Nephron (organoid): ENCODE measurements at regions not wholly inside any gene's neighbourhood (a gene's known extent, or its start where the extent isn't known, plus 50 kb on each side); places are given as distances from the start of the nearest gene placed in this dataset.

Experiments used
- H3K27ac Mint-ChIP-seq, 3 experiments: 2 replicates each; pipeline ENCODE4 v1.8.0; 2020; ENCODE audit warnings: mixed read lengths in 3 of 3, mild to moderate bottlenecking in 2 of 3, moderate library complexity in 1 of 3
- H3K27me3 Mint-ChIP-seq: 2 replicates; pipeline ENCODE4 v1.8.0; 2021; ENCODE audit warnings: low read depth, mild to moderate bottlenecking, moderate library complexity, mixed read lengths
- H3K36me3 Mint-ChIP-seq: 2 replicates; pipeline ENCODE4 v1.8.0; 2020; ENCODE audit warnings: low read depth, mixed read lengths
- H3K4me1 Mint-ChIP-seq: 2 replicates; pipeline ENCODE4 v1.8.0; 2020; ENCODE audit warnings: mixed read lengths
- H3K4me3 Mint-ChIP-seq, 3 experiments: 2 replicates each; pipeline ENCODE4 v1.8.0; 2020; ENCODE audit warnings: mild to moderate bottlenecking in 3 of 3, mixed read lengths in 3 of 3, moderate library complexity in 2 of 3
- H3K9me3 Mint-ChIP-seq: 2 replicates; pipeline ENCODE4 v1.8.0; 2020; ENCODE audit warnings: mixed read lengths
- TF ChIP-seq, protein P1 (sequence below), 3 experiments: fragments of 200-600 bp; sonication (generic); IDR thresholded peaks; one replicate each; pipeline ENCODE4 v1.5.0; 2021; ENCODE audit warnings: antibody characterized with exemption in 3 of 3; ENCODE audit not compliant: unreplicated experiment in 3 of 3

GRCh38 chr12:43158126-43158525 lies 393.9 kb downstream of the ADAMTS20 start:
- Mint-ChIP-seq H3K27me3 (no peaks in the 10 kb centered on the region), H3K4me3 (no peak overlapping the region), H3K27ac (no peak overlapping the region), H3K4me1 (peaks cover 12% of the 10 kb centered on the region), H3K36me3 (no peaks in the 10 kb centered on the region), H3K9me3 (peaks cover 6% of the 10 kb centered on the region)
- TF ChIP-seq, protein P1, sequence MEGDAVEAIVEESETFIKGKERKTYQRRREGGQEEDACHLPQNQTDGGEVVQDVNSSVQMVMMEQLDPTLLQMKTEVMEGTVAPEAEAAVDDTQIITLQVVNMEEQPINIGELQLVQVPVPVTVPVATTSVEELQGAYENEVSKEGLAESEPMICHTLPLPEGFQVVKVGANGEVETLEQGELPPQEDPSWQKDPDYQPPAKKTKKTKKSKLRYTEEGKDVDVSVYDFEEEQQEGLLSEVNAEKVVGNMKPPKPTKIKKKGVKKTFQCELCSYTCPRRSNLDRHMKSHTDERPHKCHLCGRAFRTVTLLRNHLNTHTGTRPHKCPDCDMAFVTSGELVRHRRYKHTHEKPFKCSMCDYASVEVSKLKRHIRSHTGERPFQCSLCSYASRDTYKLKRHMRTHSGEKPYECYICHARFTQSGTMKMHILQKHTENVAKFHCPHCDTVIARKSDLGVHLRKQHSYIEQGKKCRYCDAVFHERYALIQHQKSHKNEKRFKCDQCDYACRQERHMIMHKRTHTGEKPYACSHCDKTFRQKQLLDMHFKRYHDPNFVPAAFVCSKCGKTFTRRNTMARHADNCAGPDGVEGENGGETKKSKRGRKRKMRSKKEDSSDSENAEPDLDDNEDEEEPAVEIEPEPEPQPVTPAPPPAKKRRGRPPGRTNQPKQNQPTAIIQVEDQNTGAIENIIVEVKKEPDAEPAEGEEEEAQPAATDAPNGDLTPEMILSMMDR (IDR thresholded peaks at IDR 0.05; ENCODE audit: unreplicated experiment in 3 of 3) = no peak

GRCh38 chr12:43155376-43155775 lies 396.6 kb downstream of the ADAMTS20 start:
- H3K4me3 Mint-ChIP-seq = no peak overlapping the region
- peaks cover 3% of the 10 kb centered on the region for H3K9me3 Mint-ChIP-seq
- H3K4me1 Mint-ChIP-seq = peaks cover 27% of the 10 kb centered on the region
- no peaks in the 10 kb centered on the region for H3K36me3 Mint-ChIP-seq
- H3K27me3 Mint-ChIP-seq = no peaks in the 10 kb centered on the region
- TF ChIP-seq, protein P1 (IDR thresholded peaks at IDR 0.05; ENCODE audit: unreplicated experiment in 3 of 3) = no peak
- peak overlapping the region; percentile 24 to 84 (median 28) for H3K27ac Mint-ChIP-seq

- Mint-ChIP-seq H3K9me3 (peaks cover 3% of the 10 kb centered on the region), H3K27me3 (no peaks in the 10 kb centered on the region), H3K4me1 (peaks cover 31% of the 10 kb centered on the region), H3K36me3 (no peaks in the 10 kb centered on the region), H3K4me3 (no peak overlapping the region), H3K27ac (peak overlapping the region in 1 of 3 experiments; percentile 28)
- TF ChIP-seq, protein P1 (IDR thresholded peaks at IDR 0.05; ENCODE audit: unreplicated experiment in 3 of 3) = no peak
Observed at GRCh38 chr12:43154498-43155045, 397.4 kb downstream of the ADAMTS20 start.

DNA sequence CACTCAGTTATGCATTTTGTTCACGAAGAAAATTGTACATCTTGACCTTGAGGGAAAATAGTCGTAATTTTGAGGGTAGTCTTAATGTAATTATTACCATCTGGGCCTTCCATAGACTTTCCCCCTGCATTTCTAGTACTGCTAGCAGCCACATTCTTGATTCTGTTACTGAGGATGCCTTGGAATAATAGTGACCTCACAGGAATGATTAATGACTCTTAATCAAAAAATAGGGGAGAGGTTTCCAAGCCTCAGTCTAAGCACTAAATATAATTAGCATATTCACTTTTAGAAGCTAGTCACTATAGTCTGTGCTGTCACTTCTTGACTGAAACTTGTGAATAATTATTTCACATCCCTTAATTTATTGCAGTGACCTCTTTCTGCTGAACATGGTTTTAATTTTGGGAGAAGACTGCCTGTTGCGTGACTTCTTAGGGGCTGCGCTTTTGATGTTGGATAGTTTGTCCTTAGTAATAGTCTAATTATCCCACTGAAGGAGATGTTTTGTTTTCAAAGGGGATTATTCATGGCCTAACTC lies 400.5 kb downstream of the ADAMTS20 start:
- H3K4me1 Mint-ChIP-seq = peaks cover 42% of the 10 kb centered on the region
- no peak overlapping the region for H3K4me3 Mint-ChIP-seq
- TF ChIP-seq, protein P1 (IDR thresholded peaks at IDR 0.05; ENCODE audit: unreplicated experiment in 3 of 3) = no peak
- H3K27ac Mint-ChIP-seq = peak overlapping the region; percentile 89 to 95 (median 92)
- H3K27me3 Mint-ChIP-seq = no peaks in the 10 kb centered on the region
- no peaks in the 10 kb centered on the region for H3K9me3 Mint-ChIP-seq
- H3K36me3 Mint-ChIP-seq = no peaks in the 10 kb centered on the region

DNA sequence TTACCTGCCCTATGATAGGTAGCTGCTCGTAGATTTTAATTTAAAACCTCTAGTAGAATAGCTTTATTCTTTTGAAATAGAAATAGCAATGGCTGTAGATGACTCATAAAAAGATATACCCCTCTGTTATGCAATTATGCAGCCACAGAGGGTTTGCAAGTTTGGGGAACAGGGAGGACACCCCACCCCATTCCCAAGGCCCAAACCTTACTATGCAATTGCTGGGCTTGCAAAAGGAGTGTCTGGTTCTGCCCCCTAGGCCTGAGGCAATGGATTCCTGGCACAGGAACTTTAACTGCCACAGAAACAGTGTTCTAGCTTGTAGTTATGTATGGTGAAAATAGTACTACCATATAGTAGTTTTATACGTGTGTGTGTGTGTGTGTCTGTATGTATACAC lies 403.3 kb downstream of the ADAMTS20 start:
- TF ChIP-seq, protein P1 (IDR thresholded peaks at IDR 0.05; ENCODE audit: unreplicated experiment in 3 of 3) = no peak
- H3K36me3 Mint-ChIP-seq = no peaks in the 10 kb centered on the region
- H3K9me3 Mint-ChIP-seq = no peaks in the 10 kb centered on the region
- no peak overlapping the region for H3K4me3 Mint-ChIP-seq
- H3K4me1 Mint-ChIP-seq = peaks cover 45% of the 10 kb centered on the region
- H3K27ac Mint-ChIP-seq = peak overlapping the region in 2 of 3 experiments; percentile 11 to 92
- no peaks in the 10 kb centered on the region for H3K27me3 Mint-ChIP-seq

DNA sequence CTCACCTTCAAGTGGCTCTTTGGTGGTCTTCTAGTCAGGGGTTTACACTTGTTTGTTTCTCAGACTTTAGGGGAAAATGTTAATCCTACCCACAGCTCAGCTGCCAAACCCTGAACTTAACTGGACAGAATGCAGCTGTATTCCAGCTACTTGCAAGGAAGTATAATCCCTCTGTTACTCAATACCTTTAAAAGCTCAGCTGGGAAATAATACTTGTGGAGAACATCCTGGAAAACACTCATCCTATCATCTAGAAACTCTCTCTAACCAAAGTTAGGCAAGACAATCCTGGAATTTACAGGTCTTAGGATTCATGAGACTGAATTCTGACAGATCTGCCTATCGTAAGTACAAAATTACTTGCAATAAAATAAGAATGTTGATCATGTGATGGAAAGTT lies 404.1 kb downstream of the ADAMTS20 start:
- H3K4me3 Mint-ChIP-seq = peak overlapping the region in 1 of 3 experiments; percentile 24
- H3K36me3 Mint-ChIP-seq = no peaks in the 10 kb centered on the region
- TF ChIP-seq, protein P1 (IDR thresholded peaks at IDR 0.05; ENCODE audit: unreplicated experiment in 3 of 3) = no peak
- no peaks in the 10 kb centered on the region for H3K9me3 Mint-ChIP-seq
- no peaks in the 10 kb centered on the region for H3K27me3 Mint-ChIP-seq
- H3K4me1 Mint-ChIP-seq = peaks cover 42% of the 10 kb centered on the region
- peak overlapping the region; percentile 53 to 94 (median 92) for H3K27ac Mint-ChIP-seq
